ENCODE measurements at regions not wholly inside any gene's neighbourhood (a gene's known extent, or its start where the extent isn't known, plus 50 kb on each side); places are given as distances from the start of the nearest gene placed in this dataset.
"Not testable (repeated sequence)": the region's sequence is repeated elsewhere in the genome, so short reads cannot be mapped to it uniquely, and the experiment has no call there.

DNA sequence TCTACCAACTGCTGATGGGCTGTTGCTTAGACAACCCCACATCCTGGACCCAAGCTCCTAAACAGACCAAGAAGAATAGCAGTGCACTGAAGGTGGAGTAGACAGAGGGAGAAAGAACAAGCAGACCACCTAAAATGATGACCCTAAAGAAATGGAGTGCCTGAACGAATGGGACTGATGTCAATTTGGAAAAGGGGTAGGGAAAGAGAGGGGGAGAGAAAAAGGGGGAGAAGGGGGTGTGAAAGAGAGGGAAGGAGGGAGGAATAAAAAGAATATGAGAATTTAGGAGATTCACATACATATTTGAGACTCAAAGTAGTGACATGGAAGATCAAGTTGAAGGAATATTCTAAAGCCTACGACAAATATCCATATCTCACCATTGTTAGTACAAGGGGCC lies 144.4 kb upstream of the DUSP10 start:
- DNase-seq (ENCODE audit: low read depth): no peak

DNA sequence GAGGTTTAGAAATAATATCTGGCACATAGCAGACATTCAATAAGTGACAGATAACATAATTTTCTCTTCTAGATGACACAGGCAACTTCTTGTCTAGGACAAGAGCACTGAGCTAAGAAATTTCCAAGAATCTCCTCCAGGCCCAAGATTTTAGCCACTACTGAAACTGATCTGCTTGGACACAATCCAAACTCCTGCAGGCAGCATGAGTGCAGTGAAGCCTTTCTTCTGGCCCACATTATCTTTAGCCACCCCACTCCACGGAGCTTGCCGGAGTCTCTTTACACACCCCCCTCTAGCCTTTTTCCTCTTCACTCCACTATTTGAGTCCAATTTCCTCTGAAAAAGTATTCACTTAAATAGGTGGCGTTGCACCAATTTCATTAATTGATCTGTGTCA lies 142.9 kb upstream of the DUSP10 start:
- DNase-seq (ENCODE audit: low read depth): peak; percentile 27

DNA sequence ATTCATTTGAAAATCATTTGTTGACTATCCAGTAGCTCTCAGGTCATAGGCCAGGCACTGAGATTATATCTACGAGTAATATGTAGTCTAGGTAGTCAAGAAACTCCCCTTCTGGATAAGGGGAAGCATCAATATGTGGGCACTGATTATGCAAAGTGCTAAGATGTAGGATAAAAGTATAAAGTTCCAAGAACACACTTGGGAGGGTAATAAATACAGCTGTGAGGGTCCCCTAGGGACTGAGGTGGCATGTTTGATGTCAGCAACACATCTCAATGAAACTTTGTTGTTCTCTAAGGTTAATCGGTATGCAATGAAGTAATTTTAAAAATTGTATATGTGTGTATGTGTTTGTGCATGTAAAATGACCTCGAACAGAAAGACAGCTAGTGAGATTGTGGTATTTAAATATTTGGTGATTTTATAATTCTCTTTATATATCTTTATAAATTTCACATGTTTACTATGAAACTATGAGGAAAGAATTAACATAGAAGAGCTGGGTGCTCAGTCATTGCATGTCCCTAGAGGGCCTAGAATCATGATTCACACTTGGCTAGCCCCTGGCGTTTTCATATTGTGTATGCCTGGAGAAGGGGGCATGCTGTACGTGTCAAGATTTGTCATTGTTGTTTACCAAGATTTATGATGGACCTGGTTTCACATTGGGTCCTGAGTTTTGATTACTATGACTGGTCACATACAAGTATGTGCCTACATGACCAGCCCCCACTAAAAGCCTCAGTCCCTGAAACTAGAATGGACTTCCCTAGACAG lies 140.1 kb upstream of the DUSP10 start:
- no peak for DNase-seq (ENCODE audit: low read depth)

DNA sequence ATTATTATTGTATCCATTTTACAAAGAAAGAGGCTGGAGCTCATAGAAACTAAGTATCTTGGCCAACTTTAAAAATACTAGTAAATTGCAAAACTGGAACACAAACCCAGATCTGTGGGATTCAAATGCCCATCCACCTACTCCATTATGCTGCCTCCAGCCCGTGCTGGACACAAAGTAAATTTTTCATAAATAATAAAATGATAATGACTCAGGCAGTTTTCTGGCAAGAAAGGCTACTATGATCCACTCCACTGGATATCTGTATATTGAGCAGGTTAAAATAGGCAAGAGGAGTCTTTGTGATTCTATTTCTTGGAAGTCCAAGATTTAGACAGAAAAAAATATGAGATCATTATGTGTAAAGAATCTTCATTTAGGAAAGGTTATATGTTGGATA lies 138.3 kb upstream of the DUSP10 start:
- DNase-seq (ENCODE audit: low read depth): peak; percentile 36

DNA sequence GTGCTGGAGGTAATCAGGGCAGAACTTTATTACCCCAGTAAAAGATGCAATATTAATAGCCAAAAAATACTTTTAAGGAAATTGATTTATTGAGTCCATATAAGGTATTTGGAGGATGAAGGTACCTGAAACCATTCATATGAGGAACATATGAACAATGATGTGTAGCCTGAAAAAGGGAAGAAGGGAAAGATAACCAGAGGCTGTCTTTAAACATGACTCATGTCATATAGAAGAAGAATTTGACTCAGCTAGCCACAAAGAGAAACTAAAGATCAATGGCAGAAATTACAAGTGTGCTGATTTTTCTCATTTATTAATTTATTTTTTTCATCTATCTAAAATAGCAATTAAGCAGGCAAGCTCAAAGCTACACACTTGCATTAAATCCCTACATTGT lies 136.2 kb upstream of the DUSP10 start:
- no peak for DNase-seq (ENCODE audit: low read depth)

DNA sequence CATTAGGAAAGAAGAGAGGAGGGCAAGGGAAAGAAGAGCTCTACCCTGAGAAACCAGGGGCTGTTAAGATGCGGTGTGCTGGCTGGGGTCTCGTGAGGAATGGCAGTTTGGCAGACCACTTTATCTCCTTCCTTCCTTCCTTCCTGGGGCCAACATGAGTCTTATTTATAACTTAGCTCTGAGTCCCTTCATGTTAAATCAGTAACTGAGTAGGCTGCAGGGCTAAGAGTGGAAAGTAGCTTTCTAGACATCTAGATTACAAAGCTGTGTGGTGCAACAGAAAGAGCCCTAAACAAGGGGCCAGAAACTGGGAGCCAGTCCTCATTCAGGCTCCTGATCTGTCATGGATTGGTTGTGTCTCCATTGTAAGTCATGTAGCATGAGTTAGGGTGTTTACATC lies 135.4 kb upstream of the DUSP10 start:
- DNase-seq (ENCODE audit: low read depth): no peak

DNA sequence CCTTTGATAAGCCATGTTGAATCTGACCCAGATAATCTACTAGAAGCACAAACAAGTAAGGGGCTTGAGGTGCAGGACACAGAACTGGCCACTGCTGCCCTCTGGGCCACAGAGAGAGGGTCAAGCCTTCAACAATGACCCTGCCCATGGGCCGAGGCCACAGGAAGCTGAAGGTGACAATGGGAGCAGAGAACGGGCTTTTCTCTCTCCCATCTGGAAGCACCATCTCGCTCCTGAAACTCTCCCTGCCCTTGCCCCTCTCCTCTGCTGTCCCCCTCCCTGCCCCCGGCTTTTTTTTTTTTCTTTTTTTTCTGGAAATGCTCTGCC lies 133.1 kb upstream of the DUSP10 start:
- DNase-seq (ENCODE audit: low read depth): no peak

DNA sequence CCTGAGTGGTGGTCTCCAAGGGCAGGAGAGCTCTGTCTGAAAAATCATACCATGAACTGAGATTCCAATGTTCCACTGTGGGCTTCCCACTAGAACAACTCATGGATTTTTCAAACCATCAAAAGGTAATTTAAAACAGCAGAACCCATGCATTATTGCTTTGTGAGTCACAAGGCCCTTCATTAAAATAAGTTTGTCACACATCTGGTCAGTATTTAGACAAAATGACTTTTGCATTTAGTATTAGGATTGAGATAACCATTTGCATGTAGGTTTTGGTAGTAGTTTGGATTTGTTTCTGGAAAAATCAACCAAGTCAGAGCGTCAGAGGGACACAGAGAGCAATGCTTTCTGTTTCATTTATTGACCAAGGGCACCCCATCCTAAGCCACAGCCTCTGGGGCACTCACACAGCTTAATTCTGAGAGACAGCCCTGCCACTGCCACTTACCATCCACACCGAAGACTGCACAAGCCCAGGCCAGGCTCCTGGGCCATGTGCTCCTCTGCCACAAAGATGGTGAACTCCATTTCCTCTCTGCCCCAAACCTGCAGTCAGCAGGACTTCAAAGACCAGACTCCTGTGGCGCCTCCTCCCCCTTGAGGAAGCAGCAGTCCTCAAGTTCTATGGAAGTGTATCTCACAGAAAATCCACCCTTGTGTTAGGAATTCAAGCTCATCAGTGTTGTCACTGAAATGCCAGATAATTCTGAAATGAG lies 132.6 kb upstream of the DUSP10 start:
- peak; percentile 27 for DNase-seq (ENCODE audit: low read depth)

DNA sequence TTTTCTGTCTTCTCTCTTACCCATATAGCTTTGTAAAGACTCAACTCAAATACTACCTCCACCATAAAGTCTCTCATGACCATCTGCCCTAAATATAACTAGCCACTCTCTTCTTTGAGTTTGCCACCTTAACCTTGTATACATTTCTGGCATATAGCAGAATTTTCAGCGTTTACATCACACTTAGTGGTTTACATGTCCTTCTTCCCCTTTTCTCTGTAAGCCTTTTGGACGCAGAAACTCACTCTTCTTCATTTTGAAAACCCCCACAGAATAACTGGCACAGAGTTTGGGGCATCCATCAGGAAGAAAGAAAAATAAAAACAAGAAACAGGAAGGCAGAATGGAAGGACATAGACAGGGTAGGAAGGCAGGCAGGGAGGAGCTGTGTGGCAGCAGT lies 131.8 kb upstream of the DUSP10 start:
- DNase-seq (ENCODE audit: low read depth): no peak

DNA sequence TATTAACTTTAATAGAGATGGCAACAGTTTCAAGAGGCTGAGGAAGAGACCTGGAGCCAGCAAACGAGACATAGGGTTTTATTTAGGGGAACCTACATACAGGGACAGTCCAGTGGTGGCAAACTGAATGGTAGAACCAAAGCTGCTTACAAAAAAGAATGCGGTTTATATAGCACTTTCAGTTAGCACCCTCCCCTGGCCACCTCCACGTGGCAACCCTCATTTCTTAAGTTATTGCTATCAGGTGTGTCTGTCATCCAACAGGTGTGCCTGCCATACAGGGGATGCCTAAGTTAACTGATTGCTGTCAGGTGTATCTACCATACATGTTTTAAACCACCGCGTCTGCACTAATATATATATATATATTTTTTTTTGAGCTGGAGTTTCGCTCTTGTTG lies 129.2 kb upstream of the DUSP10 start:
- no peak for DNase-seq (ENCODE audit: low read depth)

DNA sequence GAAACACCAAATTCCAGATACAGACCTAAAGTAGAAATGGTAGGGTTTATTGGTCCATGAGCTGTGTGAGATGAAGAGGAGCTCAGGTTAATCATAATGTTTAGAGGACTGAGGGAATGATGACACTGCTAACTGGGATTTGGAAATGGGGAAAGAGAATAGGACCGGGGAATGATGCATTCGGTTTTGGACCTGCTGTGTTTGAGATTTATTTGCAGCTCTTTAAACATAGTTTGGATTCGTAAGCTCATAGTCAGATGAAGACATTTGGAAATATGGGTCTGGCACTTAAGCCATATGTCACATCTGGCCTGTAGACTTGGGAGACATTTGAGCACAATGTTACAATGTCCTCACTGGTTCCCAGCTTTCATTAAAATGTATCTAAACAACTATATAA lies 127.9 kb upstream of the DUSP10 start:
- peak; percentile 59 for DNase-seq (ENCODE audit: low read depth)

DNA sequence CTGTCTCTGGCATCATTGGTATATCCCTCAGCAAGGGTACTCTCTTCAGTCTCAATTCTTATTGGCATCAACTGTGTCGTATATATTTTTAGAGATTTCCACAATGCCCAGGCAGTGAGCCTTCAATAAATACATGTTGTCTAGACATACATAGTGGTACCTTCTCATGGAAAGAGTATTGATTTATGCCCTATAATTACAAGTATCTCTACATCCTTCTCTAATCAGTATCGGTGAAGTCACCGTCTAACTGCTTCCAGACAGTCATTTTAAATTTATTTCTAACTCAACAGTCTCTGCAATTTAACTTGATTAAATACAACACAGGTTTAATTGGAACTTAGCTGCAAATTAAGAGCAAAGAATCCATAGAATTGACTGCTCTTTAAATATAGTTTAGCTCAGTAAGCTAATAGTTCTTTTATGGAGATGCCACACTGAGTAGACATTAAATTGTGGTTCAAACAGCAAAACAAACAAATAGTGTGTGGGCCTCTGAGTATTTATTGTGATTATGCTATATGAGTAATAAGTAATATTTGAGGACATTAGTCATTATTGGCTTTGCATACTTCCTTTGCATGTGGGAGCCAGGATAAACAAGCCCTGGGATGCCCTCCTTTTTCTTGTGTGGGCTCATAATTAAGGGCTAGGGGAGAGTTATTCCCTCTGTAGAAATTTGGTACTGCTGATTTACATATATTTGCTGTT lies 126.9 kb upstream of the DUSP10 start:
- DNase-seq (ENCODE audit: low read depth): peak; percentile 85

DNA sequence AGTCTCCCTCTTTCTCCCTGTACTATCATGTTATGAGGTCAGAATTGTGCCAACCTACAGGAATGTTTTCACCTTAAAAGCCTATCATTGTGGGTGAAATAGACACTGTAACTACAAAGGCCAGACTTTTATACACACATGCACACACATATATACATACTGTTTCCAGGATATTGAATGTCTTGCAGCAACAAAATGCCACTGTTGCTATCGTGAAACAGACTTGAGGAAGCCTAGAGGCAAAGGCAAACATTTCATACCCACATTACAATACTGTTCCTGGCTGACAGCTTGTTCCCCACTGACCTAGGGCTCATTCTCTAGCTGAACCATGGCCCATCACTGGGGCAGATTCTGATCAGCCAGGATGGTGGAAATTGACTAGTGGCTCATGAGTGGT lies 125.1 kb upstream of the DUSP10 start:
- DNase-seq (ENCODE audit: low read depth): no peak

DNA sequence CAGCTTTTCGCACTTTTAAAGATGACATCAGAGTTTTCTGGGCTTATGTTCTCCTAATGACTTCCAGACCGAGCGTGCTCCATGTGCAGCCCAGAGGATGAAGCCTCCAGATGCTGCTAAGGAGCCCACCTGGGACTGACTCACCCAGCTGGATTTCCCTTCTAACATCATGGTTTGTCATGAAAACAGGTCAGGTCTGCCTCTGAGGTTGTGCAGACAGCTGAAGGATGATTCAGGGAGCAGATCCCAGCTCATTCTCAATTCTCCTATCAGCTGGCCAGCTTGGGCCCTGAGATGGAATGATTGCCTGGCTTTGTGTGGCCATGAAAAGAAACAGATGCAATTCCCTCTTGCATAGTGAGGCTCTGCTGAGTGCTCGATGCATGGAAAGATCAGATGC lies 123.9 kb upstream of the DUSP10 start:
- peak; percentile 84 for DNase-seq (ENCODE audit: low read depth)

DNA sequence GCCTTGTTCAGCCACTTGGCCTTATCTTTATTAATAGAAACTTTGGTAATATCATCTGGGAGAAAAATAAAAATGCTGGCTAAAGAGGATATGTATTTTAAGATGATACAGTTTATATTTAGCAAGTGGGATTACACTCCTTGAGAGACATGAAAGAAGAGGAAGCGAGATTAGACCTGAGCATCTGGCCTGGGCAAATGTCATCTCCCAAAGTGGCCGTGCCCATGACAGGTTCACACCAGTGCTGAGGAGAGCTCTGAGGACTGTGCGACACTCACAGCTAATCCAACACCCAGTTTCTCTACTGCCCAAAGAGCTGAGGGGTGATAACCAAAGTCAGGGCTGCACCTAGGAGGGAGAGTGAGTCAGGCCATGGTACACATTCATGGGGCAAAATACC lies 121.7 kb upstream of the DUSP10 start:
- no peak for DNase-seq (ENCODE audit: low read depth)

DNA sequence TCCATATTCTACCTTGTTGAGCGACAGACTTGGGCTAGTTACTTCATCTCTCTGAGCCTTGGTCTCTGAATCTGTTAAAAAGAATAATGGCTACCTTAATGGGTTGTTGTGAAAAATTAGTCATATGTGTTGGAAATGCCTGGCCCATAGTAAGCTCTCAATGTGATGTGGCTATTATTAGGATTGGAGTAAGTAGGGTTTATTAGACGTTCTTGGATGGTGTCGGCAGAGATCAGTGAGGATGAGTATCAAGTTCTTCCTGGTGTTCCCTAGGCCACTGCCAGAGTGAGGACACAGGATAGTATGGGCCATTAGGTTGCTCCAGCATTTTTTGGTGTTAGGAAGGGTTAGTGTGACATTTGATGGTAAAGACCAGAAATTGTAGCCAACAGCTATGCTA lies 121.1 kb upstream of the DUSP10 start:
- DNase-seq (ENCODE audit: low read depth): no peak

DNA sequence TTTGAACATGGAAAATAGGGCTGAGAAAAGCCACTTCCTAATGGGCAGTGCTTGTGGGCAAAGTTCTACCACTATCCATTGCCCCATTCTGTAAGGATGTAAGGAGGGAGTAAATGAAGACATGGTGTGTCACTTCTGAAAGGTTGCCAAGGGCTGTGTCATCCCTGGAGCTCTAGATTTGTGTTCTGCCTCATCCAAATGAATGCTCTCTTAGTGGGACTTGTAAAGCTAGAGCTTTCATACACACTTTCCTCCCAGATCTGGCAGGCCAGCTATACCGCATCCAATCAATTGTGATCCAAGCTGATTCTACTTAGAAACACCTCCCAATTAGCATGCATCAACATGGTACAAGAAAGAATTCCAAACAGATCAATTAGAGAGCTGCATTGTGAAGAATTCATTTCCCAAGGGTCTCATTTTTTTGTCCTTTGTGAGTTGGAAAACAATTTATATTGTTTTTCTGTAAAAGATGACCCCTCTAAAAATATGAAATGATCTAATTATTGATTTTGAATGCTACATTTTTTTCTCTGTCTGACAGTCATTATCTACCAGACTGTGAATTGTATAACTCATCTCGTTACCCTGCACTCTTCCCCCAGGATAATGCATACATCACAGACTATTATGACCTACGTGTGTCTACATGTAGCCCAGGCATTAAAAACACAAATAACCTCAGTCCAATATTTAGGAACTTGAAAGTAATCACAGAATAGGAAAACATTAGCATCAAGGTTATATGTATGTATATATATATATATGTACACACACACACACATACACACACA lies 117.1 kb upstream of the DUSP10 start:
- peak; percentile 94 for DNase-seq (ENCODE audit: low read depth)

DNA sequence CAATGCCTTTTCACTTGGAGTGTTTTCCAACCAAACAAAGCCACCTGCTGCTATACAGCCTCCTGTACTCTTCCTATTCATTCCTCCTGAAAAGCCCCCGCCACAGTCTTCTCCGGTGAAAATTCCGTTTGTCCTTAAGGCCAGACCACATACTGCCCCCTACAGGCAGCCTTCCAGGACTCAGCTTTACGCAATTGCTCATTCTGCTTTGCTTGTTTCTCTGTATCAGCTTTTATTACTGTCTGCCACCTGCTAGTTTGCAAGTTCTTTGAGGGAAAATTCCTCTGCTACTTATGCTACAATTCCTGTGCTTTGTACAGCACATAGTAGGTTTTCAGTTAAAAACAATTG lies 115.2 kb upstream of the DUSP10 start:
- not testable (repeated sequence) for DNase-seq (ENCODE audit: low read depth)

DNA sequence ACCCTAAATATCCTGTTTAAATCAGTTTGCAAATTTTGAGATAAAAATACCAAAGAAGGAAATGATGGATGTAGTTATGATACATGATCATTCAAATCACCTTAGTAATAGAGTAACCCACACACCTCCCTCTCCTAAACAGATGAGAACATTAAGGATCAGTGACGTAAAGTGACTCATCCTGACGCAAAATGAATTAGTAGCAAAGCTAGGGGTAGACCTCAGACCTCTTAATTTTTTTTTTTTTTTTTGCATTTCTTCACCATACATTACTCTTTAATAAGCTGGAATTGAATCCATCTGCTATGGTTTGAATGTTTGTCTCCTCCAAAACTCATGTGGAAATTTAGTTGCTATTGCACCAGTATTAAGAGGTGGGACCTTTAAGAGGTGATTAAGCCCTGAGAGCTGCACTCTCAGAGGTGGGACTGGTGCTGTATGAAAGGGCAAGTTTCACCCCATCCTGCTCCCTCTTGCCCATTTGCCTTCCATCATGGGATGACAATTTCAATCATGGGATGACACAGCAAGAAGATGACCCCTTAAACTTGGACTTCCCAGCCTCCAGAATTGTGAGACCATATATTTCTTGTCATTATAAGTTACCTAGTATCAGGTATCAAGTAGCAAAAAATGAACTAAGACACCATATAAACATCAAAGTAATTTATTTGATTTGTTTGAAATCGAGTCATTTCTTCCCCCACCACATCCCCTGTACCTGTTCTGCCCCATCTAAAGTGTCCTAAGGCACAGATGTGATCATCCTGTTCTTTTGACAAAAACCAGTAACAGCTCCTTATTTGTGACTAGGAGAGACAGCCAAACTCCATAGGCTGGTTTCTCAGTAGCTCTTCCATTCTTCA lies 114.6 kb upstream of the DUSP10 start:
- DNase-seq (ENCODE audit: low read depth): no peak

DNA sequence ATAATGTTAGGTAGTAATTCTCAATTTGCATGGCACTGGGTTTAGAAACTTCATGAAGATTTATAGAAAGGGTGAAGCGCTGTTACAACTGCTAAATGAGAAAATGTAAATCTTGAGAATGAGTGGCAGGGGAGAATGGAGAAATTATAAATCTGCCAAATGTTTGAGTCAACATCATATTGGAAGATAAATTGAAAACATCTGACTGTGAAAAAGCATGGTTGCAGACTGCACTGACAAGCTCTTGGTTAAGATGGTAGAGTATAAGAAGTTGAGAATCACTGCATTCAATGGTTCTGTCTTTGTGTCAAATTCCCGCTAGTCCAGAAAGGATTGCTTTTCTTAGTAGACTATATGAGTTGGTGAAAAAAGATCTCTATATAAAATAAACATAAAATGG lies 113.3 kb upstream of the DUSP10 start:
- DNase-seq (ENCODE audit: low read depth): no peak

DNA sequence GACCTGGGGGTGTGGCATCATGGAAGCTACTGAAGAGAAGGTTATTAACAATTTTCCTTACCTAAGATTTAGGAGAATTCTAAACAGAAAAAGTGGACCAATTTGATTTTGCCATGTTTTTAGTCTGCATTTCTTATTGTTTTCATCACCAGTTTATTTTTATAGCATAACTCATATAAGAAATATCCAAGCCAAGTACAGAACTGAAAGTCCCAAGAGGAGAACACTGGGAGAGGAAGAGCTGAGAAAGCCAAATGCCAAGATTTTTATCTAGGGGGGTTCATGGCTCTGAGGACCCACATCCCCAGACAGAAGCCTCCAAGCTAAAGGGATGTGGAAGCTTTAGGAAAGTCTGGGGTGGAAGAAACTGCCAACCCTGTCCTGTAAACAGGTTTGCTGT lies 109.4 kb upstream of the DUSP10 start:
- no peak for DNase-seq (ENCODE audit: low read depth)

Measured in LHCN-M2 (cell line).